A549 (cell line): ENCODE measurements at regions not wholly inside any gene's neighbourhood (a gene's known extent, or its start where the extent isn't known, plus 50 kb on each side); places are given as distances from the start of the nearest gene placed in this dataset.

Experiments
- ATAC-seq, 2 experiments: fragments of 200-7000 bp in 1 of 2; fragments of >200 bp in 1 of 2; cut with Nextera tagmentation in 1 of 2; cut with Tn5 transposase in 1 of 2; 3 replicates each; pipeline versions ENCODE4 v1.8.0 to v1.9.1; 2018 to 2020; ENCODE audit warnings: mild to moderate bottlenecking in 1 of 2, moderate library complexity in 1 of 2
- CTCF ChIA-PET: fragments of 300-600 bp; sonication (Branson Sonifier 250); formaldehyde crosslinking; extraction: SDS; loops from one replicate; lab custom pipeline; 2021; ENCODE audit warnings: antibody characterized with exemption, inconsistent platforms; lab: Yijun Ruan, JAX
- POLR2A ChIA-PET: fragments of 350-600 bp; formaldehyde crosslinking; extraction: SDS; loops from one replicate; lab custom pipeline; 2021; ENCODE audit warnings: antibody characterized with exemption, inconsistent platforms; lab: Yijun Ruan, JAX
- DNase-seq, 2 experiments: peaks; one replicate each; pipeline versions ENCODE4 v3.0.0 to v3.0.0-alpha.2; 2011 to 2016; ENCODE audit warnings: low read depth in 1 of 2, low spot score in 1 of 2
- FAIRE-seq: peaks from 2 replicates; lab custom pipeline; 2011; peaks lifted over from hg19 to GRCh38; lab: Jason Lieb, UNC
- H3K27ac ChIP-seq, 2 experiments: fragments of >200 bp; sonication (Bioruptor Twin); formaldehyde crosslinking; 3 replicates each; pipeline ENCODE4 v1.5.1; 2016 to 2017
- H3K4me1 ChIP-seq: fragments of >200 bp; sonication (Bioruptor Twin); formaldehyde crosslinking; 3 replicates; pipeline ENCODE4 v1.6.1; 2016
- H3K4me2 ChIP-seq: fragments of >200 bp; sonication (Bioruptor Twin); formaldehyde crosslinking; 3 replicates; pipeline ENCODE4 v1.6.1; 2016
- H3K4me3 ChIP-seq: fragments of >200 bp; sonication (Bioruptor Twin); formaldehyde crosslinking; 3 replicates; pipeline ENCODE4 v1.5.1; 2016
- H3K9me3 ChIP-seq: fragments of >200 bp; sonication (Bioruptor Twin); formaldehyde crosslinking; 3 replicates; pipeline ENCODE4 v1.6.1; 2016
- BCL3 ChIP-seq: fragments of >200 bp; sonication (Bioruptor Twin); formaldehyde crosslinking; IDR thresholded peaks from 3 replicates; pipeline ENCODE4 v1.6.1; 2016
- BHLHE40 ChIP-seq: IDR thresholded peaks from 2 replicates; pipeline ENCODE4 v1.6.1; 2012; ENCODE audit warnings: low read depth, low read length, inconsistent platforms
- CBX8 ChIP-seq: fragments of 200-600 bp; sonication (generic); IDR thresholded peaks from 2 replicates; pipeline ENCODE4 v1.6.1; 2016
- CHD2 ChIP-seq: fragments of 150-350 bp; IDR thresholded peaks from 2 replicates; pipeline ENCODE4 v1.6.1; 2014; ENCODE audit warnings: low read length; ENCODE audit not compliant: partially characterized antibody
- CTCF ChIP-seq: fragments of >200 bp; sonication (Bioruptor Twin); formaldehyde crosslinking; IDR thresholded peaks from 3 replicates; pipeline ENCODE4 v1.5.1; 2016
- E2F6 ChIP-seq: IDR thresholded peaks from 2 replicates; pipeline ENCODE4 v1.6.1; 2012; ENCODE audit warnings: low read depth, borderline replicate concordance
- EHMT2 ChIP-seq: fragments of 200-600 bp; sonication (generic); IDR thresholded peaks from 2 replicates; pipeline ENCODE4 v1.6.1; 2016; ENCODE audit warnings: antibody characterized with exemption, low read depth, mild to moderate bottlenecking, moderate library complexity
- EP300 ChIP-seq, 2 experiments: fragments of >200 bp; sonication (Bioruptor Twin); formaldehyde crosslinking; IDR thresholded peaks; 2 replicates in 1 of 2; 3 replicates in 1 of 2; pipeline ENCODE4 v1.6.1; 2016 to 2017
- ESRRA ChIP-seq: fragments of 150-350 bp; IDR thresholded peaks from 2 replicates; pipeline ENCODE4 v1.6.1; 2014; ENCODE audit warnings: mild to moderate bottlenecking, low read length, borderline replicate concordance
- FOSL2 ChIP-seq, 2 experiments: fragments of 450-650 bp in 1 of 2; fragments of >200 bp in 1 of 2; sonication (Bioruptor Twin) in 1 of 2; formaldehyde crosslinking; IDR thresholded peaks; 2 replicates each; pipeline versions ENCODE4 v1.5.0 to v1.6.1; 2016 to 2020; ENCODE audit warnings: mild to moderate bottlenecking in 1 of 2, moderate library complexity in 1 of 2
- HEYL ChIP-seq: fragments of 250-450 bp; sonication (Bioruptor Pico); IDR thresholded peaks from 2 replicates; pipeline ENCODE4 v1.8.0; 2021; ENCODE audit warnings: mild to moderate bottlenecking, moderate library complexity
- HOXA7 ChIP-seq: fragments of 250-450 bp; sonication (Bioruptor Pico); IDR thresholded peaks from 2 replicates; pipeline ENCODE4 v1.5.0; 2020; ENCODE audit warnings: mild to moderate bottlenecking, moderate library complexity
- KDM1A ChIP-seq: fragments of 200-600 bp; sonication (generic); IDR thresholded peaks from 2 replicates; pipeline ENCODE4 v1.6.1; 2016; ENCODE audit warnings: low read depth, mild to moderate bottlenecking
- KDM5A ChIP-seq: fragments of 200-600 bp; sonication (generic); IDR thresholded peaks from 2 replicates; pipeline ENCODE4 v1.6.1; 2016; ENCODE audit warnings: antibody characterized with exemption, mild to moderate bottlenecking
- MAFK ChIP-seq: fragments of 450-650 bp; IDR thresholded peaks from 2 replicates; pipeline ENCODE4 v1.6.1; 2014; ENCODE audit not compliant: partially characterized antibody
- MAZ ChIP-seq: fragments of 150-350 bp; IDR thresholded peaks from 2 replicates; pipeline ENCODE4 v1.6.1; 2014; ENCODE audit warnings: antibody characterized with exemption, low read depth, low read length, borderline replicate concordance
- NFE2L2 ChIP-seq: fragments of 150-350 bp; conservative IDR thresholded peaks from 2 replicates; pipeline ENCODE4 v1.6.1; 2014; ENCODE audit warnings: low read length
- NR3C1 ChIP-seq: fragments of >200 bp; sonication (Bioruptor Twin); formaldehyde crosslinking; IDR thresholded peaks from 3 replicates; pipeline ENCODE4 v1.6.1; 2017
- PBX3 ChIP-seq: IDR thresholded peaks from 2 replicates; pipeline ENCODE4 v1.6.1; 2012
- POLR2AphosphoS2 ChIP-seq: conservative IDR thresholded peaks from 2 replicates; pipeline ENCODE4 v1.6.1; 2012; ENCODE audit warnings: low read length, improper control_type of control experiment, inconsistent platforms
- RCOR1 ChIP-seq: fragments of 150-350 bp; IDR thresholded peaks from 2 replicates; pipeline ENCODE4 v1.6.1; 2014; ENCODE audit warnings: antibody characterized with exemption, low read length, low read depth
- REST ChIP-seq: fragments of 200-600 bp; sonication (generic); IDR thresholded peaks from 2 replicates; pipeline ENCODE4 v1.6.1; 2016; ENCODE audit warnings: antibody characterized with exemption, mild to moderate bottlenecking, moderate library complexity
- RFX5 ChIP-seq: fragments of 450-650 bp; IDR thresholded peaks from 2 replicates; pipeline ENCODE4 v1.7.1; 2014; ENCODE audit warnings: antibody characterized with exemption, mild to moderate bottlenecking, moderate library complexity
- TP53 ChIP-seq: fragments of 250-450 bp; sonication (Bioruptor Pico); IDR thresholded peaks from 2 replicates; pipeline ENCODE4 v1.5.0; 2021; ENCODE audit warnings: mild to moderate bottlenecking, moderate library complexity
- USF2 ChIP-seq: fragments of 450-650 bp; IDR thresholded peaks from 2 replicates; pipeline ENCODE4 v1.6.1; 2014; ENCODE audit warnings: antibody characterized with exemption
- ZC3H11A ChIP-seq: fragments of 450-650 bp; IDR thresholded peaks from 2 replicates; pipeline ENCODE4 v1.6.1; 2014; ENCODE audit warnings: antibody characterized with exemption, mild to moderate bottlenecking
- ZFP36 ChIP-seq: fragments of 450-650 bp; IDR thresholded peaks from 2 replicates; pipeline ENCODE4 v1.6.1; 2014; ENCODE audit warnings: borderline replicate concordance; ENCODE audit not compliant: partially characterized antibody
- ZSCAN20 ChIP-seq: fragments of 250-450 bp; sonication (Bioruptor Pico); IDR thresholded peaks from 2 replicates; pipeline ENCODE4 v1.8.0; 2022; ENCODE audit warnings: mild to moderate bottlenecking, moderate library complexity
- WGBS: methylation state at CpG from one replicate; pipeline ENCODE4 v1.1.6; 2017; ENCODE audit errors: missing lambda C conversion rate; 5-methylcytosine and 5-hydroxymethylcytosine counted together

- ChIA-PET POLR2A (no interaction called here), CTCF (no interaction called here)
- no peaks in the 10 kb centered on the region for H3K9me3 ChIP-seq
- H3K4me1 ChIP-seq, result no peaks in the 10 kb centered on the region
- H3K4me3 ChIP-seq, result no peak overlapping the region
- WGBS, result 8% methylated on average over 2 of the region's 2 CpGs
- TF ChIP-seq MAFK, result peak; percentile 31
- TF ChIP-seq NFE2L2, result peak; percentile 86
- TF ChIP-seq POLR2AphosphoS2, result no peak
- no peak overlapping the region for H3K27ac ChIP-seq
- no peak for ATAC-seq
- FAIRE-seq, result no peak
- H3K4me2 ChIP-seq, result no peak overlapping the region
- no peak for DNase-seq
Measured at GRCh38 chr4:61085534-61085933, 114.6 kb upstream of the ADGRL3 start.

- H3K9me3 ChIP-seq, result no peaks in the 10 kb centered on the region
- TF ChIP-seq FOSL2 (IDR thresholded peaks at IDR 0.05), result no peak
- no peak for TF ChIP-seq FOSL2 (CRISPR knock-in tag; IDR thresholded peaks at IDR 0.05)
- no peak for TF ChIP-seq REST
- no peak for TF ChIP-seq ESRRA
- TF ChIP-seq ZC3H11A, result no peak
- TF ChIP-seq EP300 (IDR thresholded peaks at IDR 0.05), result no peak
- no peak for TF ChIP-seq CBX8
- no peak for TF ChIP-seq USF2
- TF ChIP-seq EHMT2, result no peak
- no peak for TF ChIP-seq RCOR1
- TF ChIP-seq KDM1A, result no peak
- no peak for TF ChIP-seq CHD2
- TF ChIP-seq MAZ, result no peak
- no peak for TF ChIP-seq E2F6
- TF ChIP-seq BHLHE40, result no peak
- no peak overlapping the region for H3K4me3 ChIP-seq
- no peak overlapping the region for H3K27ac ChIP-seq
- FAIRE-seq, result no peak
- CTCF ChIA-PET, result no interaction called here
- H3K4me2 ChIP-seq, result no peak overlapping the region
- no peak for DNase-seq
- WGBS, result 23% methylated on average over 4 of the region's 4 CpGs
- POLR2A ChIA-PET, result no interaction called here
- no peaks in the 10 kb centered on the region for H3K4me1 ChIP-seq
- ATAC-seq, result no peak
Measured at GRCh38 chr4:61086357-61086756, 113.8 kb upstream of the ADGRL3 start.

GRCh38 chr4:61086979-61087378 lies 113.1 kb upstream of the ADGRL3 start:
- DNase-seq, result no peak
- ChIA-PET POLR2A (no interaction called here), CTCF (no interaction called here)
- Histone ChIP-seq H3K4me1 (no peaks in the 10 kb centered on the region), H3K27ac (no peak overlapping the region), H3K9me3 (no peaks in the 10 kb centered on the region), H3K4me2 (no peak overlapping the region), H3K4me3 (no peak overlapping the region)
- no peak for FAIRE-seq
- ATAC-seq, result no peak
- WGBS, result 4% methylated on average over 3 of the region's 3 CpGs
- TF ChIP-seq KDM5A (no peak), PBX3 (no peak), CTCF (no peak), BHLHE40 (no peak), HOXA7 (CRISPR knock-in tag) (no peak), RCOR1 (no peak), HEYL (CRISPR knock-in tag) (no peak), NR3C1 (no peak), ZFP36 (no peak), ZSCAN20 (no peak), BCL3 (no peak), TP53 (CRISPR knock-in tag) (no peak), RFX5 (no peak)
